ENCODE measurements at regions not wholly inside any gene's neighbourhood (a gene's known extent, or its start where the extent isn't known, plus 50 kb on each side); places are given as distances from the start of the nearest gene placed in this dataset.

GRCh38 chr6:51268666-51269065 is 450.0 kb downstream of the TFAP2B start:
- WGBS = 70% methylated on average over 4 of the region's 4 CpGs
- intact Hi-C loops (cut with DNase I) = no loop called here

GRCh38 chr6:51269876-51270275 is 451.2 kb downstream of the TFAP2B start:
- no peaks in the 10 kb centered on the region for H3K4me1 ChIP-seq
- no peaks in the 10 kb centered on the region for H3K9me3 ChIP-seq
- no peak for DNase-seq (ENCODE audit: extremely low spot score)
- H3K36me3 ChIP-seq = no peaks in the 10 kb centered on the region
- intact Hi-C loops (cut with DNase I) = no loop called here
- H3K27ac ChIP-seq (replicated peaks in 1 of 4) = no peak overlapping the region
- H3K4me3 ChIP-seq = no peak overlapping the region
- no peaks in the 10 kb centered on the region for H3K27me3 ChIP-seq
- TF ChIP-seq, protein P1, sequence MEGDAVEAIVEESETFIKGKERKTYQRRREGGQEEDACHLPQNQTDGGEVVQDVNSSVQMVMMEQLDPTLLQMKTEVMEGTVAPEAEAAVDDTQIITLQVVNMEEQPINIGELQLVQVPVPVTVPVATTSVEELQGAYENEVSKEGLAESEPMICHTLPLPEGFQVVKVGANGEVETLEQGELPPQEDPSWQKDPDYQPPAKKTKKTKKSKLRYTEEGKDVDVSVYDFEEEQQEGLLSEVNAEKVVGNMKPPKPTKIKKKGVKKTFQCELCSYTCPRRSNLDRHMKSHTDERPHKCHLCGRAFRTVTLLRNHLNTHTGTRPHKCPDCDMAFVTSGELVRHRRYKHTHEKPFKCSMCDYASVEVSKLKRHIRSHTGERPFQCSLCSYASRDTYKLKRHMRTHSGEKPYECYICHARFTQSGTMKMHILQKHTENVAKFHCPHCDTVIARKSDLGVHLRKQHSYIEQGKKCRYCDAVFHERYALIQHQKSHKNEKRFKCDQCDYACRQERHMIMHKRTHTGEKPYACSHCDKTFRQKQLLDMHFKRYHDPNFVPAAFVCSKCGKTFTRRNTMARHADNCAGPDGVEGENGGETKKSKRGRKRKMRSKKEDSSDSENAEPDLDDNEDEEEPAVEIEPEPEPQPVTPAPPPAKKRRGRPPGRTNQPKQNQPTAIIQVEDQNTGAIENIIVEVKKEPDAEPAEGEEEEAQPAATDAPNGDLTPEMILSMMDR (IDR thresholded peaks at IDR 0.05) = no peak
- TF ChIP-seq EP300 (IDR thresholded peaks at IDR 0.05) (no peak), POLR2AphosphoS5 (IDR thresholded peaks at IDR 0.05) (no peak), POLR2A (IDR thresholded peaks at IDR 0.05; ENCODE audit: low read depth) (no peak)

More at GRCh38 chr6:51268666-51269065, 450.0 kb downstream of the TFAP2B start:
- Histone ChIP-seq H3K27ac (replicated peaks in 1 of 4) (no peak overlapping the region), H3K9me3 (no peaks in the 10 kb centered on the region), H3K4me3 (no peak overlapping the region), H3K4me1 (no peaks in the 10 kb centered on the region), H3K36me3 (no peaks in the 10 kb centered on the region), H3K27me3 (no peaks in the 10 kb centered on the region)
- TF ChIP-seq EP300 (IDR thresholded peaks at IDR 0.05) = no peak
- TF ChIP-seq, protein P1 (IDR thresholded peaks at IDR 0.05) = no peak
- no peak for TF ChIP-seq POLR2AphosphoS5 (IDR thresholded peaks at IDR 0.05)
- TF ChIP-seq POLR2A (IDR thresholded peaks at IDR 0.05; ENCODE audit: low read depth) = no peak
- DNase-seq (ENCODE audit: extremely low spot score) = no peak

DNA sequence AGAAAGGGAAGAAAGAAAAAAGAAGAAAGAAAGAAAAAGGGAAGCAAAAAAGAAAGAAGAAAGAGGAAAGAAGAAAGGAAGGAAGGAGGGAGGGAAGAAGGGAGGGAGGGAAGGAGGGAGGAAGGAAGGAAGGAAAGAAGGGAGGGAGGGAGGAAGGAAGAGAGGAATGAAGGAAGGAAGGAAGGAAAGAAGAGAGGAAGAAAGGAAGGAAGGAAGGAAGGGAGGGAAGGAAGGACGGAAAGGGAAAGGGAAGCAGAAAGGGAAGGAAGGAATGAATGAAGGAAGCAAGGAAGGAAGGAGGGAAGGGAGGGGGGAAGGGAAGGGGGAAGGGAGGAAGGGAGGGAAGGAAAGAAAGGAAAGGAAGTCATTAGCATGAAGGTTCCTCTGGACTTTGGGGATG is 452.9 kb downstream of the TFAP2B start:
- Histone ChIP-seq H3K36me3 (no peaks in the 10 kb centered on the region), H3K27me3 (no peaks in the 10 kb centered on the region), H3K4me1 (no peaks in the 10 kb centered on the region), H3K9me3 (no peaks in the 10 kb centered on the region), H3K27ac (replicated peaks in 1 of 4) (no peak overlapping the region), H3K4me3 (no peak overlapping the region)
- WGBS = 88% methylated on average over 1 of the region's 1 CpG
- no peak for DNase-seq (ENCODE audit: extremely low spot score)
- intact Hi-C loops (cut with DNase I) = no loop called here
- TF ChIP-seq POLR2AphosphoS5 (IDR thresholded peaks at IDR 0.05) = no peak
- no peak for TF ChIP-seq EP300 (IDR thresholded peaks at IDR 0.05)
- TF ChIP-seq POLR2A (IDR thresholded peaks at IDR 0.05; ENCODE audit: low read depth) = no peak
- TF ChIP-seq, protein P1 (IDR thresholded peaks at IDR 0.05) = no peak

GRCh38 chr6:51273228-51273961 is 454.7 kb downstream of the TFAP2B start:
- intact Hi-C loops (cut with DNase I) = no loop called here

More at GRCh38 chr6:51273228-51273961, 454.7 kb downstream of the TFAP2B start:
- Histone ChIP-seq H3K27me3 (no peaks in the 10 kb centered on the region), H3K4me1 (no peaks in the 10 kb centered on the region), H3K27ac (replicated peaks in 1 of 4) (no peak overlapping the region), H3K9me3 (no peaks in the 10 kb centered on the region), H3K36me3 (no peaks in the 10 kb centered on the region), H3K4me3 (no peak overlapping the region)
- no peak for DNase-seq (ENCODE audit: extremely low spot score)
- WGBS = 55% methylated on average over 5 of the region's 5 CpGs
- TF ChIP-seq EP300 (IDR thresholded peaks at IDR 0.05) = no peak
- TF ChIP-seq, protein P1 (IDR thresholded peaks at IDR 0.05) = no peak
- no peak for TF ChIP-seq POLR2AphosphoS5 (IDR thresholded peaks at IDR 0.05)
- TF ChIP-seq POLR2A (IDR thresholded peaks at IDR 0.05; ENCODE audit: low read depth) = no peak
